C4-2B (cell line): ENCODE measurements at regions not wholly inside any gene's neighbourhood (a gene's known extent, or its start where the extent isn't known, plus 50 kb on each side); places are given as distances from the start of the nearest gene placed in this dataset.

Source experiments
- H3K27ac ChIP-seq: fragments of 450-650 bp; 2 replicates; pipeline ENCODE4 v1.5.1; 2017
- CTCF ChIP-seq: fragments of 450-650 bp; conservative IDR thresholded peaks from 2 replicates; pipeline ENCODE4 v1.5.1; 2017; ENCODE audit warnings: mild to moderate bottlenecking
- ZFX ChIP-seq: fragments of 450-650 bp; IDR thresholded peaks from 2 replicates; pipeline ENCODE4 v1.6.1; 2017

DNA sequence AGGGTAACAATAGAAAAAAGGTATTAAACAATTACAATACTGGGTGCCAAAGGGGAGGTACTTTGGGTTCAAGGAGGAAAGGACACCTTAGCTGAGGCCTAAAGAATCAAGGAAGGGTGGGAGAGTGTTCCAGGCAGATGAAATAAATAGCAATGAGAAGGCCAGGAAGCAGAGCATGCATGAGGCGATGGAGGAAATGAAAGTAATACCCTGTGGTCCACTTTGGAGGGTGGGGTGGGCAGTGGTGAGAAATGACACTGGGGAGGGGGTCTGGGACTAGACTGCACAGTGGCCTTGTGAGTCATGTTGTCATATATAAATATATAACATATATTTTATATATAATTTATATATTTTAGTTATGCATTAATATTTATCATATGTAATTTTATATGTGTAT lies 55.9 kb downstream of the BHLHE40 start:
- no peak for TF ChIP-seq CTCF
- TF ChIP-seq ZFX = no peak
- no peak overlapping the region for H3K27ac ChIP-seq

- H3K27ac ChIP-seq = no peak overlapping the region
- no peak for TF ChIP-seq ZFX
- no peak for TF ChIP-seq CTCF
Measured at GRCh38 chr3:5035692-5036391, 56.6 kb downstream of the BHLHE40 start.

- TF ChIP-seq ZFX (no peak), CTCF (no peak)
- H3K27ac ChIP-seq = no peak overlapping the region
Measured at GRCh38 chr3:5036392-5036766, 57.1 kb downstream of the BHLHE40 start.

DNA sequence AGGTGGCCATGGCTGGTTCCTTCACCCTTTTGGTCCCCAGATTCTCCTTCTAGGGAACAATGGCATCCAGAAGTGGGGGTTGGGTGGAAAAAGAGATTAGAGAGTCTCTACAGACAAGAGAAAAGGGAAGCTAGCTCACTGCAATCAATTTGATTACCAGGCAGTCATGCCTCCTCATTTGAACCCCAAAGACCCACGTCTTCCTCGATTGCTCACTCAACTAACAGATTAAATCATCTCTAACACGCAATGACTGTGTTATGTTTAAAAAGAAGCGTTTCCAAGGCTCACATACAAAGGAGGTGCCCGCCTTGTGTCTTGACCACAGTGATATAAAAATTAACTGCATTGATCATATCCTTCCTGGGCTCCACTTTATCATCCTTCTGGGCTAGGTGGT lies 57.6 kb downstream of the BHLHE40 start:
- TF ChIP-seq CTCF (no peak), ZFX (no peak)
- H3K27ac ChIP-seq = no peak overlapping the region

GRCh38 chr3:5039585-5039984 lies 60.3 kb downstream of the BHLHE40 start:
- no peak for TF ChIP-seq ZFX
- no peak for TF ChIP-seq CTCF
- no peak overlapping the region for H3K27ac ChIP-seq

- TF ChIP-seq CTCF = peak; percentile 15; the same call in 1 of the 2 replicates
- TF ChIP-seq ZFX = no peak
- no peak overlapping the region for H3K27ac ChIP-seq
Measured at GRCh38 chr3:5041315-5041714, 62.1 kb downstream of the BHLHE40 start.

DNA sequence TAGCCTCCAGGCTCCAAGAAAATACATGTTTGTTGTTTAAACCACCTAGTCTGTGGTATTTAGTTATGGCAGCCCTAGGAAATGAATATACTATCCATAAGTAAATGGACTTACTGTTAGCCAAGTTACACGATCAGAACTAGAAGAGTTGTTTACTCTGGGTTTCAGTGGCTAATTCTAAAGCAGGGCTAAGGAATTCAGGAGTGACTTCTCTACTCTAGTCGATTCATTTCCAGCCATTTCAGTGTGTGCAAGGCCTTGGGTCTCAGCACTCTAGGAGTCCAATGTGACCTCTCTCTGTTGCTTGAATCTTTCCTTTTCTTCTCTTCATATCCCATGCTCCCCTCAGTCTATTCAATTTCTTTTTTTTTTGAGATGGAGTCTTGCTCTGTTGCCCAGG lies 66.7 kb downstream of the BHLHE40 start:
- TF ChIP-seq CTCF = no peak
- no peak for TF ChIP-seq ZFX
- no peak overlapping the region for H3K27ac ChIP-seq
